Psoas muscle (tissue), 7 donors: ENCODE measurements at regions not wholly inside any gene's neighbourhood (a gene's known extent, or its start where the extent isn't known, plus 50 kb on each side); places are given as distances from the start of the nearest gene placed in this dataset.

Source experiments
- ATAC-seq, 4 donors: fragments of 200-7000 bp; cut with Tn5 transposase; one replicate each; pipeline ENCODE4 v1.9.1; 2020; ENCODE audit warnings: moderate library complexity in 3 of 4, mild to moderate bottlenecking in 2 of 4
- DNase-seq, 2 donors: peaks; one replicate each; pipeline ENCODE4 v3.0.0-alpha.2; 2020
- H3K27ac ChIP-seq: fragments of 200-600 bp; one replicate; pipeline ENCODE4 v1.8.0; 2022
- H3K27me3 ChIP-seq, 3 donors: fragments of 200-600 bp in 1 of 3; one replicate each; pipeline versions ENCODE4 v1.6.1 to v1.8.0; 2013 to 2022; ENCODE audit warnings: low read length in 2 of 3, mild to moderate bottlenecking in 2 of 3, moderate library complexity in 1 of 3; ENCODE audit not compliant: insufficient read depth in 3 of 3
- H3K36me3 ChIP-seq, 2 donors: fragments of 200-600 bp in 1 of 2; one replicate each; pipeline versions ENCODE4 v1.6.1 to v1.8.0; 2013 to 2022; ENCODE audit warnings: low read depth in 1 of 2, mild to moderate bottlenecking in 1 of 2, moderate library complexity in 1 of 2; ENCODE audit not compliant: insufficient read depth in 1 of 2
- H3K4me1 ChIP-seq: fragments of 200-600 bp; one replicate; pipeline ENCODE4 v1.8.0; 2022
- H3K4me3 ChIP-seq: fragments of 200-600 bp; one replicate; pipeline ENCODE4 v1.8.0; 2022; ENCODE audit warnings: mild to moderate bottlenecking
- H3K9me3 ChIP-seq: fragments of 200-600 bp; one replicate; pipeline ENCODE4 v1.8.0; 2022
- CTCF ChIP-seq: fragments of 200-600 bp; IDR thresholded peaks from one replicate; pipeline ENCODE4 v1.8.0; 2022; ENCODE audit warnings: antibody characterized with exemption
- WGBS, 3 donors: extraction: QIAGEN DNeasy Blood & Tissue Kit; methylation state at CpG; one replicate each; pipeline versions ENCODE4 v1.1.6 to v1.1.7; 2013; 5-methylcytosine and 5-hydroxymethylcytosine counted together
- intact Hi-C, 2 donors: fragments of 100-400 bp; cut with DNase I; formaldehyde crosslinking; loops; one replicate each; pipeline versions ENCODE4 v1.11.0 to v1.14.2; 2022
- donor health status: healthy with polysubstance abuse.
- donor health status: DM: no; HTN: no; CAD: no; lungs with moderate emphysema.
- donor health status: Bipolar disorder and iron deficiency.
- donor health status: healthy.
- donor health status: DM: yes; HTN: yes; CAD: no.
- donor health status: DM: no; HTN: no; CAD: no.
- donor health status: DM: yes; HTN: yes; CAD: no.

- H3K9me3 ChIP-seq, result no peaks in the 10 kb centered on the region
- intact Hi-C loops, result no loop called here
- 49 to 63% (median 63%) methylated on average over 8 of the region's 8 CpGs for WGBS, 3 donors
- H3K4me3 ChIP-seq, result no peak overlapping the region
- H3K27me3 ChIP-seq, result peaks cover 0 to 3% (median 0%) of the 10 kb centered on the region in 3 donors
- no peak for TF ChIP-seq CTCF
- H3K27ac ChIP-seq, result no peak overlapping the region
- ATAC-seq, result no peak
- H3K4me1 ChIP-seq, result no peaks in the 10 kb centered on the region
- DNase-seq, result no peak
- H3K36me3 ChIP-seq, result no peaks in the 10 kb centered on the region
Measured at GRCh38 chr18:78522507-78522906, 457.1 kb upstream of the SALL3 start.

- Histone ChIP-seq H3K4me1 (no peaks in the 10 kb centered on the region), H3K27me3 (peaks cover 0 to 3% (median 0%) of the 10 kb centered on the region in 3 donors), H3K27ac (no peak overlapping the region), H3K4me3 (no peak overlapping the region), H3K9me3 (no peaks in the 10 kb centered on the region), H3K36me3 (no peaks in the 10 kb centered on the region)
- TF ChIP-seq CTCF, result no peak
- intact Hi-C loops, result no loop called here
- 79 to 85% (median 80%) methylated on average over 12 of the region's 12 CpGs for WGBS, 3 donors
- no peak for DNase-seq
- ATAC-seq, result no peak
Measured at GRCh38 chr18:78523850-78524249, 455.8 kb upstream of the SALL3 start.

GRCh38 chr18:78525366-78526111 is 454.1 kb upstream of the SALL3 start:
- DNase-seq, result no peak
- no peak for ATAC-seq
- no peak overlapping the region for H3K4me3 ChIP-seq
- TF ChIP-seq CTCF, result no peak
- intact Hi-C loops, result no loop called here
- no peaks in the 10 kb centered on the region for H3K36me3 ChIP-seq
- no peaks in the 10 kb centered on the region for H3K4me1 ChIP-seq
- 59 to 65% (median 61%) methylated on average over 11 of the region's 11 CpGs for WGBS, 3 donors
- H3K27me3 ChIP-seq, result peaks cover 0 to 3% (median 0%) of the 10 kb centered on the region in 3 donors
- H3K9me3 ChIP-seq, result no peaks in the 10 kb centered on the region
- no peak overlapping the region for H3K27ac ChIP-seq

GRCh38 chr18:78526275-78526674 is 453.3 kb upstream of the SALL3 start:
- 59 to 65% (median 62%) methylated on average over 10 of the region's 10 CpGs for WGBS, 3 donors
- Histone ChIP-seq H3K27me3 (peaks cover 0 to 3% (median 0%) of the 10 kb centered on the region in 3 donors), H3K27ac (no peak overlapping the region), H3K4me3 (no peak overlapping the region), H3K9me3 (no peaks in the 10 kb centered on the region), H3K4me1 (no peaks in the 10 kb centered on the region), H3K36me3 (no peaks in the 10 kb centered on the region)
- DNase-seq (no peak), ATAC-seq (no peak)
- intact Hi-C loops, result no loop called here
- TF ChIP-seq CTCF, result no peak
